GM21367 (cell line): ENCODE measurements at regions not wholly inside any gene's neighbourhood (a gene's known extent, or its start where the extent isn't known, plus 50 kb on each side); places are given as distances from the start of the nearest gene placed in this dataset.
A peak's percentile ranks its signal among the peaks of the same experiment; 100 is the strongest.
"Not testable (repeated sequence)": the region's sequence is repeated elsewhere in the genome, so short reads cannot be mapped to it uniquely, and the experiment has no call there.

Experiments
- ATAC-seq: cut with Tn5 transposase; IDR thresholded peaks from one replicate; pipeline ENCODE4 v1.9.1; 2021; ENCODE audit not compliant: unreplicated experiment

GRCh38 chr7:138252666-138253065, 176.4 kb downstream of the AKR1D1 start:
- not testable (repeated sequence) for ATAC-seq

GRCh38 chr7:138254444-138254843, 178.2 kb downstream of the AKR1D1 start:
- ATAC-seq: no peak

DNA sequence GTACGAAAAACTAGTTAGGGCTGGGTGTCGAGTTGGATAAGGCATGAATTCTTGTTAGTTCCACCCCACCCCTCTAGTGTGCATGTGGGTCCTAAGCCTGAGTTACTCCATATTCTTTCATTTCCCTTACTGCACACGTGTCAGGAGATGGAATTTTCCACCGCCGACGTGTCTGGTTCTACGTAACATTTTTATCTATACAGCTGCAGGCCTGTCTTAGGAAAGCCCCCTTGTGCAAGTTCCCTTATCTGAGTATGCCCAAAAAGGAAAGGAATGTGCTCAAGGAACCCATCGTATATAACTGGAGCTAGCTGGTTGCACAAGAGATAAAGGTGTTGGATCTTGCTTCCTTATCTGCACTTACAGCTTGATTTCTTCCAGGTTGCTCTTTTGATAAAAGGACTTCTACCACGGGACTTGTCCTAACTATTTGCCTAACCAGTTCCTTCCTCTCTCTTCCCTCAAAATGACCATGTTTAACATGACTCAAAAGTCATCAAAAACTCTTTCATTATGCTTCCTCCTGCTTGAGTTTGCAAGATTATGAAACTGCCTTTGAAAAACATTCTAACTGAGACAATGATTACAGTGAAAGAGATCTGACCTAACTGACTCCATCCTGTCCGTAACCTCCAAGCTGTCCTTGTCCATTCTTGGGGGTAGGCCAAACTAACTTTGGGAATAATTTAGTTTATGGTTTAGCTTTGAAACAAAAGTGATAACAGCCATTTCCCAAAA, 181.4 kb downstream of the AKR1D1 start:
- ATAC-seq: no peak

DNA sequence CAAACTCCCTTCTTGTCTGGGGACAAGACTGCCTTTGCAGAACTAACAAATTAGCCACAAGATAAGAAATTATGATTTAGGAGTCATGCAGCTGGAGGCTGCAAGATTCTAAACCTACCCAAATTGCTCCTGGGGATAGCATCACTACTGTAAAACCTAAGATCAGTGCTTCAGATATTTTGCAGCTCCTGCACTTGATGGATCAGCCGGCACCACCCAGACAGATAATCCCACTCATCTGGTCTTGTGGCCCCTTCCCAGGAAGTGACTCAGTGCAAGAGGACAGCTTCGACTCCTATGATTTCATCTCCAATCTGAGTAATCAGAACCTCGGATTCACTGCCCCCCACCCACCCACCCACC, 181.9 kb downstream of the AKR1D1 start:
- ATAC-seq: no peak

- no peak for ATAC-seq
Measured at GRCh38 chr7:138259675-138260074, 183.4 kb downstream of the AKR1D1 start.

DNA sequence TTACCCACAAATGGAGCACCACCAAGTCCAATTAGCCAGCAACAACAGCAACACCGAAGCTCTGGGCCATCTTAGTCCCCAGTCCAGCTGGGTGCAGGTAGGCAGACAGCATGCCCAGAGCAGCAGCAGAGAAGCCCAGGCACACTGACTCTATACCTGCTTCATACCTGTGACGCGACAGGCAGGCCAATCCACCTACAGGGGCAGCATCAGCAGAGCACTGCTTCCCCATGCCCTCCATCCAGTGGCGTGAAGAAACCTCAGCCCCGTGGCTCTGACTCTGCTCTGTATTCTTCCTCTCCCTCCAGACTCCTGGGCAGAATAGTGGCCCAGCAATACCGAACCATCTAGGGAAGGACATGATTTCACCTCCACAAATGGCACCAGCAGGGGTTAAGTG, 191.7 kb downstream of the AKR1D1 start:
- no peak for ATAC-seq

GRCh38 chr7:138276891-138277290, 183.2 kb upstream of the TRIM24 start:
- no peak for ATAC-seq

GRCh38 chr7:138278601-138279000, 181.5 kb upstream of the TRIM24 start:
- no peak for ATAC-seq

DNA sequence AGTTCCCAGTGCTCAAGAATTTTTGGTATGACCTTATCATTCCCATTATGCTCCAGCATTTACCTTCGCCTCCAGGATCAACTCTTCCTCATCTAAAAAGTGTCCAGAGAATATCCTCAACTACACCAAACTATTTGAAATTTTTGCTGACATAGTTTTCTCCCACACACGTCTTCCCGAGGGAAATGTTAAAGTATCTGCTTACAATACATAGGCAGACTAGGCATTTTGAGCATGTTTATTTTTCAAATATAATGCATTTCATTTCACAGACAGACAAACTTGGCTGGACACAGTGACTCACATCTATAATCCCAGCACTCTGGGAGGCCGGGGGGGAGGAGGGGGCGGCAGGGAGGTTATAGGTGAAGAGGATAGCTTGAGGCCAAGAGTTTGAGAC, 177.1 kb upstream of the TRIM24 start:
- no peak for ATAC-seq

- ATAC-seq: no peak
Measured at GRCh38 chr7:138285129-138285528, 174.9 kb upstream of the TRIM24 start.

DNA sequence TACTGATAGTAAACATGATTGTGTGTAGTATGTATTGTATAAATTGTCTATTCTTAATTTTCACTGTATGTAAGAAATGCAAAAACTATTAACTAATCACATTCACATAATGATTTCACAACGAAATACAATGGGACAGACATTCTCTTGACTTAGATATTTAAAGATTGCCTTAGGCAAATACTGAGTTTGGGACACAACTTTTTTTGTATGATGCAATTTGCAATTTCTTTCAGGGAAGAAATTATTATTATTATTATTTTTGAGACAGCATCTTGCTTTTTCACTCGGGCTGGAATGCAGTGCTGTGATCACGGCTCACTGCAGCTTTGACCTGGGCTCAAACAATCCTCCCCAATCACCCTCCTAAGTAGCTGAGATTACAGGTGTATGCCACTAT, 173.2 kb upstream of the TRIM24 start:
- no peak for ATAC-seq

DNA sequence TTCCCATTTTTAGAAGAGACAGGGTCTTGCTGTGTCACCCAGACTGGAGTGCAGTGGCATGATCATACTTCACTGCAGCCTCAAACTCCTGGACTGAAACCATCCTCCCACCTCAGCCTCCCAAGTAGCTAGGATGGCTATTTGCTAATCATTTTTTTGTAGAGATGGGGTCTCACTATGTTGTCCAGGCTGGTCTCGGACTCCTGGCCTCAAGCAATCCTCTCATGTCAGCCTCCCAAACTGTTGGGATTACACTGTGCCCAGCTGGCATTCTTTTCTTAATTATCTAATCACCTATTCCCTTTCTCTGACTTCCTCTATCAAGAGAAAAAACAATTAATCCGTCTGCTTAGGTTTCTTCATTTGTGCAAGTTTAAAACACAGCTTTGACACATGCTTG, 172.5 kb upstream of the TRIM24 start:
- no peak for ATAC-seq

DNA sequence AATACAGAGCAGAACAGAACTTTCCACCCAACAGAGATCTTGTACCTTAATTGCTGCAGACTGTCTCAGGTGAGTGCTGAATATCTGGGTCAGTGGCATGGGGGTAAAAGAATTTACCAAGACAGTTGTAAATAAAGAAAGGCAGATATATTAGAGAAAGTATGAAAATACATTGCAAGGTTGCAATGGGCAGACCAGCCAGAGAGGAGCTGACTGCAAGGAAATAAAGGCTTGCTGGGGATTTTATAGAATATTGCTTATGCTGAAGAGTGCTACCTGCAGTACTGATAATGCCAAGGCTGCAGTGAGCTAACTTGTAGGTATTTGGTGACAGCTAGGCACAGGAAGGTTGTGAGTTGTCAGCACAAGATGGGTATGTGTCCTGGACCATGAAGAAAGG, 171.0 kb upstream of the TRIM24 start:
- no peak for ATAC-seq

DNA sequence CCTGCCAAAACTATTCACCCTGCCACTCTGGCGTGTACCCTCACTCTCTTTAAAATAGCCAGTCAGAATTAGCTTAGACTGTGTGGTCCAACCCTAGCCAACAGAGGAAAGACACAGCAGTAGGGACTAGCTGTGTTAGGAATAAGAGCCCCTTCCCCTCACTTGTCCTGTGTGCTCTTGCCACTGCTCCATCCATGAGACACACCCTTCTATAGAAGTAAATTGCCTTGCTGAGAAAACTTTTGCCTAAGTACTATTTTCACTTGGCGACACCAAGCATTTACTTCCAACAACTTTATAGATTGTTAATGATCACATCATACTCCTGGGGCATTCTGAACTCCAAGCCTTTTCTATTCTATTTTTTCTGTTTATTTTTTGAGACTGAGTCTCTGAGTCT, 170.2 kb upstream of the TRIM24 start:
- ATAC-seq: no peak

DNA sequence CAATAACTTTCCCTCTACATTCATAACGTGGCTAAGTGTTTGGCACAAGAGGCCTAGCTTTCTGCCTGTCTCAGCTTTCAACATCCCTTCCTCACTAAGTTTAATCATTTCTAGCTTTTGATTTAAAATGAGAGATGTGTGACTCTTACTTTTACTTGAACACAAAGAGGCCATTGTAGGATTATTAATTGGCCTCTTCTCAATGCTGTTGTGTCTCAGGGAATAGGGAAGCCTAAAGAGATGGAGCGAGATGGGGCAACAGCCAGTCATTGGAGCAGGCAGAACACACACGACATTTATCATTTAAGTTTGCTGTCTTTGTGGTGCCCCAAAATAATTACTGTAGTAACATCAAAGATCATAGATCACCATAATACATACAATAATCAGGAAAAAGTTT, 167.1 kb upstream of the TRIM24 start:
- ATAC-seq: no peak

- ATAC-seq: peak; percentile 57
Measured at GRCh38 chr7:138295049-138295637, 164.9 kb upstream of the TRIM24 start.

GRCh38 chr7:138297526-138297925, 162.5 kb upstream of the TRIM24 start:
- ATAC-seq: no peak

- ATAC-seq: no peak
Measured at GRCh38 chr7:138299066-138299465, 161.0 kb upstream of the TRIM24 start.

GRCh38 chr7:138303230-138304070, 156.6 kb upstream of the TRIM24 start:
- ATAC-seq: no peak

- ATAC-seq: no peak
Measured at GRCh38 chr7:138304071-138304320, 156.1 kb upstream of the TRIM24 start.

- ATAC-seq: no peak
Measured at GRCh38 chr7:138307633-138308032, 152.4 kb upstream of the TRIM24 start.

GRCh38 chr7:138308136-138308535, 151.9 kb upstream of the TRIM24 start:
- no peak for ATAC-seq
